ENCODE measurements at regions not wholly inside any gene's neighbourhood (a gene's known extent, or its start where the extent isn't known, plus 50 kb on each side); places are given as distances from the start of the nearest gene placed in this dataset.

- no peak overlapping the region for H2AFZ ChIP-seq (ENCODE audit: low read length)
- DNase-seq: no peak
- H3K27me3 ChIP-seq (replicated peaks; ENCODE audit: insufficient read depth, low read length): no peaks in the 10 kb centered on the region
- no peak overlapping the region for H3K4me2 ChIP-seq (ENCODE audit: low read depth, low read length)
- no peaks in the 10 kb centered on the region for H3K36me3 ChIP-seq (replicated peaks; ENCODE audit: insufficient read depth, low read length)
- no peaks in the 10 kb centered on the region for H3K9me3 ChIP-seq (replicated peaks; ENCODE audit: insufficient read depth, low read length)
- H3K79me2 ChIP-seq (ENCODE audit: low read length): no peaks in the 10 kb centered on the region
- H4K20me1 ChIP-seq (ENCODE audit: insufficient read depth, low read length): no peaks in the 10 kb centered on the region
- TF ChIP-seq EZH2phosphoT487 (IDR thresholded peaks at IDR 0.05; ENCODE audit: low read length): no peak
- no peak for TF ChIP-seq EZH2 (optimal IDR thresholded peaks at IDR 0.05; ENCODE audit: low read depth, low read length)
- TF ChIP-seq, protein P1, sequence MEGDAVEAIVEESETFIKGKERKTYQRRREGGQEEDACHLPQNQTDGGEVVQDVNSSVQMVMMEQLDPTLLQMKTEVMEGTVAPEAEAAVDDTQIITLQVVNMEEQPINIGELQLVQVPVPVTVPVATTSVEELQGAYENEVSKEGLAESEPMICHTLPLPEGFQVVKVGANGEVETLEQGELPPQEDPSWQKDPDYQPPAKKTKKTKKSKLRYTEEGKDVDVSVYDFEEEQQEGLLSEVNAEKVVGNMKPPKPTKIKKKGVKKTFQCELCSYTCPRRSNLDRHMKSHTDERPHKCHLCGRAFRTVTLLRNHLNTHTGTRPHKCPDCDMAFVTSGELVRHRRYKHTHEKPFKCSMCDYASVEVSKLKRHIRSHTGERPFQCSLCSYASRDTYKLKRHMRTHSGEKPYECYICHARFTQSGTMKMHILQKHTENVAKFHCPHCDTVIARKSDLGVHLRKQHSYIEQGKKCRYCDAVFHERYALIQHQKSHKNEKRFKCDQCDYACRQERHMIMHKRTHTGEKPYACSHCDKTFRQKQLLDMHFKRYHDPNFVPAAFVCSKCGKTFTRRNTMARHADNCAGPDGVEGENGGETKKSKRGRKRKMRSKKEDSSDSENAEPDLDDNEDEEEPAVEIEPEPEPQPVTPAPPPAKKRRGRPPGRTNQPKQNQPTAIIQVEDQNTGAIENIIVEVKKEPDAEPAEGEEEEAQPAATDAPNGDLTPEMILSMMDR (IDR thresholded peaks at IDR 0.05; ENCODE audit: low read length): no peak
- H3K27ac ChIP-seq (ENCODE audit: low read length): no peak overlapping the region
- no peaks in the 10 kb centered on the region for H3F3A ChIP-seq (ENCODE audit: insufficient read depth, low read length)
- no peak overlapping the region for H3K4me3 ChIP-seq (ENCODE audit: low read length)
- peaks cover 3% of the 10 kb centered on the region for H3K4me1 ChIP-seq (ENCODE audit: low read length)
- no peaks in the 10 kb centered on the region for H3K9me2 ChIP-seq (replicated peaks; ENCODE audit: insufficient read depth, low read length)
- no peak overlapping the region for H3K9ac ChIP-seq (ENCODE audit: low read length)
These were observed 768.9 kb upstream of the ADGRL4 start for GRCh38 chr1:79775402-79775801.

GRCh38 chr1:79773385-79773784, 766.9 kb upstream of the ADGRL4 start:
- DNase-seq: no peak
- H3K27me3 ChIP-seq (replicated peaks; ENCODE audit: insufficient read depth, low read length): no peaks in the 10 kb centered on the region
- peaks cover under 1% of the 10 kb centered on the region for H3K4me1 ChIP-seq (ENCODE audit: low read length)
- TF ChIP-seq EZH2 (optimal IDR thresholded peaks at IDR 0.05; ENCODE audit: low read depth, low read length): no peak
- TF ChIP-seq, protein P1 (IDR thresholded peaks at IDR 0.05; ENCODE audit: low read length): no peak
- H3K9ac ChIP-seq (ENCODE audit: low read length): no peak overlapping the region
- no peaks in the 10 kb centered on the region for H3K9me3 ChIP-seq (replicated peaks; ENCODE audit: insufficient read depth, low read length)
- H2AFZ ChIP-seq (ENCODE audit: low read length): no peak overlapping the region
- no peaks in the 10 kb centered on the region for H3K9me2 ChIP-seq (replicated peaks; ENCODE audit: insufficient read depth, low read length)
- H4K20me1 ChIP-seq (ENCODE audit: insufficient read depth, low read length): no peaks in the 10 kb centered on the region
- no peak overlapping the region for H3K4me3 ChIP-seq (ENCODE audit: low read length)
- no peak overlapping the region for H3K27ac ChIP-seq (ENCODE audit: low read length)
- H3K79me2 ChIP-seq (ENCODE audit: low read length): no peaks in the 10 kb centered on the region
- H3K4me2 ChIP-seq (ENCODE audit: low read depth, low read length): no peak overlapping the region
- H3F3A ChIP-seq (ENCODE audit: insufficient read depth, low read length): no peaks in the 10 kb centered on the region
- no peaks in the 10 kb centered on the region for H3K36me3 ChIP-seq (replicated peaks; ENCODE audit: insufficient read depth, low read length)

- Histone ChIP-seq H2AFZ (ENCODE audit: low read length) (no peak overlapping the region), H3K36me3 (replicated peaks; ENCODE audit: insufficient read depth, low read length) (no peaks in the 10 kb centered on the region), H3K4me3 (ENCODE audit: low read length) (no peak overlapping the region), H3K4me2 (ENCODE audit: low read depth, low read length) (no peak overlapping the region), H3K9ac (ENCODE audit: low read length) (no peak overlapping the region), H3K27me3 (replicated peaks; ENCODE audit: insufficient read depth, low read length) (no peaks in the 10 kb centered on the region), H3K4me1 (ENCODE audit: low read length) (no peaks in the 10 kb centered on the region), H3K27ac (ENCODE audit: low read length) (no peak overlapping the region), H4K20me1 (ENCODE audit: insufficient read depth, low read length) (no peaks in the 10 kb centered on the region), H3F3A (ENCODE audit: insufficient read depth, low read length) (no peaks in the 10 kb centered on the region), H3K9me2 (replicated peaks; ENCODE audit: insufficient read depth, low read length) (no peaks in the 10 kb centered on the region), H3K79me2 (ENCODE audit: low read length) (no peaks in the 10 kb centered on the region), H3K9me3 (replicated peaks; ENCODE audit: insufficient read depth, low read length) (no peaks in the 10 kb centered on the region)
- TF ChIP-seq, protein P1 (IDR thresholded peaks at IDR 0.05; ENCODE audit: low read length): no peak
- no peak for TF ChIP-seq EZH2phosphoT487 (IDR thresholded peaks at IDR 0.05; ENCODE audit: low read length)
- TF ChIP-seq EZH2 (optimal IDR thresholded peaks at IDR 0.05; ENCODE audit: low read depth, low read length): no peak
- DNase-seq: no peak
These were observed 755.9 kb upstream of the ADGRL4 start for GRCh38 chr1:79762461-79762860.

Measured in MM.1S (cell line).